Choroid plexus epithelial cell (primary cell): ENCODE measurements at regions not wholly inside any gene's neighbourhood (a gene's known extent, or its start where the extent isn't known, plus 50 kb on each side); places are given as distances from the start of the nearest gene placed in this dataset.

Experiments
- DNase-seq: peaks from one replicate; pipeline ENCODE4 v3.0.0-alpha.2; 2010; ENCODE audit warnings: low read depth
- H3K4me3 ChIP-seq: 2 replicates; pipeline ENCODE4 v1.5.1; 2011; ENCODE audit warnings: low read depth, mild to moderate bottlenecking, control low read depth, low read length, moderate library complexity
- CTCF ChIP-seq: conservative IDR thresholded peaks from 2 replicates; pipeline ENCODE4 v1.5.1; 2011; ENCODE audit warnings: low read depth, mild to moderate bottlenecking, control low read depth, inconsistent platforms, low read length, moderate library complexity

- no peak for DNase-seq
- no peak for TF ChIP-seq CTCF
- no peak overlapping the region for H3K4me3 ChIP-seq
Measured at GRCh38 chr2:120518819-120519218, 172.9 kb downstream of the INHBB start.

GRCh38 chr2:120519469-120519868, 173.5 kb downstream of the INHBB start:
- TF ChIP-seq CTCF: no peak
- no peak overlapping the region for H3K4me3 ChIP-seq

GRCh38 chr2:120520454-120520853, 174.5 kb downstream of the INHBB start:
- H3K4me3 ChIP-seq: no peak overlapping the region
- DNase-seq: no peak
- TF ChIP-seq CTCF: no peak

More at GRCh38 chr2:120519469-120519868, 173.5 kb downstream of the INHBB start:
- no peak for DNase-seq

- DNase-seq: peak; percentile 59
- H3K4me3 ChIP-seq: no peak overlapping the region
- TF ChIP-seq CTCF: peak; percentile 95
Measured at GRCh38 chr2:120520929-120521912, 175.3 kb downstream of the INHBB start.

GRCh38 chr2:120522151-120522751, 176.3 kb downstream of the INHBB start:
- TF ChIP-seq CTCF: no peak
- no peak overlapping the region for H3K4me3 ChIP-seq
- peak; percentile 46 for DNase-seq

- DNase-seq: no peak
- no peak for TF ChIP-seq CTCF
Measured at GRCh38 chr2:120523766-120524165, 177.8 kb downstream of the INHBB start.

More at GRCh38 chr2:120523766-120524165, 177.8 kb downstream of the INHBB start:
- no peak overlapping the region for H3K4me3 ChIP-seq
